HG03460 (cell line): ENCODE measurements at regions not wholly inside any gene's neighbourhood (a gene's known extent, or its start where the extent isn't known, plus 50 kb on each side); places are given as distances from the start of the nearest gene placed in this dataset.
A peak's percentile ranks its signal among the peaks of the same experiment; 100 is the strongest.
"Not testable (repeated sequence)": the region's sequence is repeated elsewhere in the genome, so short reads cannot be mapped to it uniquely, and the experiment has no call there.

Experiments
- ATAC-seq: cut with Tn5 transposase; IDR thresholded peaks from one replicate; pipeline ENCODE4 v1.9.1; 2021; ENCODE audit not compliant: unreplicated experiment

- ATAC-seq, result no peak
These were observed 226.7 kb upstream of the ZSWIM2 start for GRCh38 chr2:187075671-187076070.

DNA sequence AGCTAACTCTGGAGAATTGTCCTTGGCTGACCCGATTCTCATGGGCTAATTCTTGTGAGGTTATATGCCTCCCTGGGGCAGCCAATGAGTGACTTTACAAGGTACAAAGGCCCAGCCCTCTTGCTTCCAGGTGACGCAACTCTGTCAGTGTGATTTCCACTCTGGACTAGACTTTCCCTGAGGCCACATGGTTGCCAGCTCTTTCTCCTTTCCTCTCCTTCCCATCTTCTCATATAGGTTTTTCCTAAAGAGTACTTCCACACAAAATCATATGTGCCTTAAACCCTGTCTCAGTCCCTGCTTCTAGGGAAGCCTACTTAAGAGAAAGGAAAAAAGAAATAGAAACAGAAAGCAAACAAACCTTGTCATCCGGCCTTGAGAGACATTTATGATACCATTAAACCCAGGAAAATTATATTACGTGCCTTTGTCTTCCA lies 226.2 kb upstream of the ZSWIM2 start:
- ATAC-seq, result no peak

- ATAC-seq, result no peak
These were observed 209.2 kb upstream of the ZSWIM2 start for GRCh38 chr2:187058198-187058597.

GRCh38 chr2:187057466-187057865 lies 208.5 kb upstream of the ZSWIM2 start:
- ATAC-seq, result no peak

DNA sequence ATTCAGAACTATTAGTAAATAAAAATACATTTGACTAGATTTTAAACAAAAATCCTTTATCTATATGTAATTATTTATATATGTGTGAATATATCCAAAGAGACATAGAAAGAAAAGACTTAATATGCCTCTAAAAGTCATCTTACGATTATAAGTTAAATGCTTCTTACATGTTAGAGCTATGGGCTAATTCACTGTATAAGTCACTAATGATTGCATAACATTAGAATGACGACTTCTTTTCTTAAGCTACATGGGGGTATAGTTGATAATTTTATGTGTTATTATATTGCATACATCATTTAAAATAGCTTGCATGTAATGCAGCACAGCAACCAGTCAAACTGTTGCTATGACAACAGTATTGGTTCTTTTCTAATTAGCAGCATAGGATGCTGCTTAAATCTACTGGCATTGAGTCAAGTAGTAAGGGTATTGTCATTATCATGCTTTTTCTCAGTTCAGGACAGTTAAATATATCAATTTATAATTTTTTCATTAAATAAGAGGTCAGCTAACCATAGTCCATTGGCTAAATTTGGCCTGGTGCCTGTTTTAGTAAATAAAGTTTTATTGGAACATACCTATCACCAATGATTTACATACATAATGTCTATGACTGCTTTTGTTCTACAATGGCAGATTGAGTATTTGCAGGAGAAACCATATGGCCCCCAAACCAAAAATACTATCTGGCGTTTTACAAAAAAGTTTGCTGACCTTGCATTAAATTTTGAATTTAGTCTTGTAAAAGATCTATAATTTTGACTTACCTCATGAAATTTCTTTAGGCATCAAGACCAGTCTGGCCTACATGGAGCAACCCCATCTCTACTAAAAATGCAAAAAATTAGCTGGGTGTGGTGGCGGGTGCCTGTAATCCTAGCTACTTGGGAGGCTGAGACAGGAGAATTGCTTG lies 207.7 kb upstream of the ZSWIM2 start:
- ATAC-seq, result no peak

DNA sequence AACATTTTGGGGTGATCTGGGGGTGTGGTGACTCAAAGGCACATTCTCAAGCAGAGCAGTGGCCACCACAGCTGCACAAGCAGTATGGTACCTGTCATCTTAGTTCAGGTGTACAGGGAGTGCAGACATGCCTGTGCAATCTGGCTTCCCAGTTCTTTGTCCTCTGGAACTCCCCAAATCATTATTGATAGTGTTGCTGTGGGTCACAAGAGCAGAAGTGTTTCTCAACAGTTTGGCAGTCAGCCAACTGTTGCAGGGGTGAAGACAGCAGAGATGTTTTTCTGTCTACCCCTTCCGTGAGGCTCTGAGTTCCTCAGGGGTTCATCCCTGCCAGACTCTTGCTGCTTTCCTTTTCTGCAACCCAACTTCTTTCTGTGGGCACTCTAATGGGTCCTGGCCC lies 206.5 kb upstream of the ZSWIM2 start:
- no peak for ATAC-seq

GRCh38 chr2:187054501-187055319 lies 205.7 kb upstream of the ZSWIM2 start:
- ATAC-seq, result no peak

- peak; percentile 92 for ATAC-seq
These were observed 202.4 kb upstream of the ZSWIM2 start for GRCh38 chr2:187051350-187051749.

DNA sequence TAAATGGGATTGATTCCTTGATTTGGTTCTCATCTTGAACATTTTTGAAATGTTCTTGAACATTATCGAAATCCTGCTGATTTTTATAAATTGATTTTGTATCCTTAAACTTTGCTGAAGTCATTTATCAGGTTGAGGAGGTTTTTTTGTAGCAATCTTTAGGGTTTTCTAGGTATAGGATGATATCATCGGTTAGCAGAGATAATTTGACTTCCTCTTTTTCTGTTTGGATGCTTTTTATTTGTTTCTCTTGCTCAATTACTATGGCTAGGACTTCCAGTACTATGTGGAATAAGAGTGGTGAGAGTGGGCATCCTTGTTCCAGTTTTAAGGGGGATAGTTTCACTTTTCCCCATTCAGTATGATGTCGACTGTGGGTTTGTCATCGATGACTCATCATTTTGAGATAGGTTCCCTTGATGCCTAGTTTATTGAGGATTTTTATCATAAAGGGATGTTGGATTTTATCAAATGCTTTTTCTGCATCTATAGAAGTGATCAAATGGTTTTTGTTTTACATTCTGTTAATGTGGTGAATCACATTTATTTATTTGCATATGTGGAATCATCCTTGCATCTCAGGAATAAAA lies 201.5 kb upstream of the ZSWIM2 start:
- ATAC-seq, result no peak

- ATAC-seq, result no peak
These were observed 188.3 kb upstream of the ZSWIM2 start for GRCh38 chr2:187037310-187037709.

- no peak for ATAC-seq
These were observed 185.5 kb upstream of the ZSWIM2 start for GRCh38 chr2:187034434-187034833.

DNA sequence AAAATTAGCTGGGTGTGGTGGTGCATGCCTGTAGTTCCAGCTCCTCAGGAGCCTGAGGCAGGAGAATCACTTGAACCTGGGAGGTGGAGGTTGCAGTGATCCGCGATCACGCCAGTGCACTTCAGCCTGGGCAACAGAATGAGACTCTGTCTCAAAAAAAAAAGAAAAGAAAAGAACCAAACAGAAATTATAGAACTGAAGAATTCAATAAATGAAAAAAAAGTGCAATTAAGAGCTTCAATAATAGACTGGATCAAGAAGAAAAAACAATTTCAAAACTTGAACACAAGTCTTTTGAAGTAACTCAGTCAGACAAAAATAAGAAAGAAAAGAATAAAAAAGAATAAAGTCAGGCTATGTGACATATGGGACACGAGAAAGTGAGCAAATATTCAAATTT lies 175.8 kb upstream of the ZSWIM2 start:
- no peak for ATAC-seq

- not testable (repeated sequence) for ATAC-seq
These were observed 175.0 kb upstream of the ZSWIM2 start for GRCh38 chr2:187023996-187024395.

GRCh38 chr2:187017438-187017837 lies 168.5 kb upstream of the ZSWIM2 start:
- no peak for ATAC-seq

DNA sequence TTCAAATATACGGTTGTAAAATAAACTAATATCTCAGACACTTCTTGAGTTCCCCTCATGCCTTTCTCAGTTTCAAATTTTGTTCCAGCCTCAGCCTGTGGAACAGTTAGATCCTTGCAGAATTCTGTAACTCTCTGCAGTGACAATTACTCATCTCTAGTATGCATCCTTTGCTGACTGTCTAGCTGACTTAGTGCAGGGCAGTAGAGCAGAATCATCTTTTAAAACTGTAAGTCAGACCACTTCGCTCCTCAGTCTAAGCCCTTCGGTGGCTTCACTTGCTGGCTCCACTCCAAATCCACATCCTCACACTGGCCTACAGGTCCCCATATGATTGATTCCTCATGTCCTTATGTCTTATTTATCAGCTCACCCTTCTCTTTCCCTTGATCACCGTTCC lies 164.1 kb upstream of the ZSWIM2 start:
- ATAC-seq, result no peak

DNA sequence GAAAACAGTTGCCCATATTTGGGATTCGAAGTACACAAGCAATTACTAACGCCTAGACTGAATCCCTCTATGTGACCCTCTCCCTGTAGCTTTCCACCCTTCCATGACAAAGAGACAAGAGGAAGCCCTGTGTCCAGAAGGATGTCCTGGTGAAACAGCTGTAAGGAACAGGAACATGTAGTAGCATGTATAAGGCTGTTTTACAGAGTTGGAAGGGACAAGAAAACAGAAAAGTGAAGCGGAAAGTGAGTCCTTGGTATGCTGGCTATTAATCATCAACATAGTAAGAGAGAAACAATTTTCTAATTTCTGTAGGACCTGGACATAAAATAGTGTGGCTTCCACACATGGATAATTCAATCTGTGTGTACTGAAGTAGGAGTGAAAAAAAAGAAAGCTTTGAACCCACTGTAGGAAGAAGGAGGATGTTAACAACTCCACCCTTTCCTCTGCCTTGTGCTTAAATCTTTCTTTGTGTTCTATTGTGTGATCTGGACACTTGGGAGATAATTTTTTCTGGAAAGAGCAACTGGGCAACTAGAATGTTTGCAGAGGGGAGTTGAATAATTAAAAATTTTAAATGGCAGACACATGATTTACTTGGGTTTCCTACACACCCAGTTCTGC lies 162.3 kb upstream of the ZSWIM2 start:
- ATAC-seq, result no peak

DNA sequence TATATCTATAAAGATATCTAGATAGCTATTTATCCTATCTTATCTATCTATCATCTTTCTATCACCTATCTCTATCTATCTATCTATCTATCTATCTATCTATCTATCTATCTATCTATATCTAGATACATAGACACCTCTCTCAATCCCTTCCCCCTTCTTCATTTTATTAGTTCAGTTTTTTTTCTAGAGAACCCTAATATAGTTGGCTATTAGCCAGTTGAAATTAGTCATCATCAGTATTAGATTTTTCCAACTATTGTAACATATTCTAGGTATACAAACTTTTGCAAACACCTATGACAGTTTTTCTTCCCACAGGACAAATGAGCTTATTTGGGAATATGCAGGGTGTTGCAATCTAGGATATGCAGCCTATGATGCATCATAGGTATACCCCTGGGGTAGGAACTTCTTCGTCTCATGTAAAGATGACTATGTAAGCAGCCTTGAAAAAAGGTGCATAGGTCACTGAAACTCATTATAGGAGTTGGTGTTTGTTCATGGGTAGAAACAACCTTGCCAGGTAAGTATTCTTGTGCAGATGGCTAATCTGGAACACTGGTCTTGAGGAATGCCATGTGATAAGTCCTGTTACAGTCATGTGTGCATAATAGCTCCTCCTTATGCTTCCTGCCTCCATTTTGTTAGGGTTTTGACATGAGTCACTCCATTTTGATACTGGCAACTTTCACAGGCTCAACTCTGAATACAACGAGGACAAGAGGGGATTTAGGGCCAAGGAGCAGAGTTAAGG lies 160.7 kb upstream of the ZSWIM2 start:
- ATAC-seq, result no peak

- ATAC-seq, result no peak
These were observed 159.1 kb upstream of the ZSWIM2 start for GRCh38 chr2:187008111-187008510.

GRCh38 chr2:187003611-187004010 lies 154.6 kb upstream of the ZSWIM2 start:
- no peak for ATAC-seq

DNA sequence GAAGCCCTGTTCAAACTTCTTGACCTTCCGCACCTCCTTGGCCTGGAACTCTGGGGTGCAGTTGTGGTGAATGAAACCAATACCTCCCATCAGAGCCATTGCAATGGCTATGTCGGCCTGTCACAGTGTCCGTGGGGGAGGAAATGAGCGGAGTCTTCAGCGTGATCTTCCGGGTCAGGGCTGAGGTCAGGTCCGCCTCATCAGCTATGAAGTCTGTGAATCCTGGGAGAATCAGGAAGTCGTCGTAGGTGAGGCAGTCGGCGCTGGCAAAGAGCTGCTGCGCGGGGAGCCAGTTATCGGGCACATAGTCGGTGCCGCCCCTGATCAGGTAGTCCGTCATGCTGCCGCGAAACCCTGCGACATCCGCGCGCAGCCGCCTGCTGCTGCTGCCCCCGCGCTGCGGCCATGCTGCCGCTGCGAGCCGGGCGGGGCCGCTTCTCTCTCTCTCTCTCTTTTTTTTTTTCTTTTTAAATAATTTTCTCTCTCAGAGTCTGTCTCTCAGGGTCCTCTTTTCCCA lies 154.1 kb upstream of the ZSWIM2 start:
- ATAC-seq, result no peak
